Activated CD4-positive, alpha-beta T cell treated with anti-CD3 and anti-CD28 coated beads, Interleukin-2, Interleukin-4, amounts not matched to agents 100 ng/mL and 50 ng/mL, durations not matched to agents 16 hours and 8 hours (primary cell): ENCODE measurements at regions not wholly inside any gene's neighbourhood (a gene's known extent, or its start where the extent isn't known, plus 50 kb on each side); places are given as distances from the start of the nearest gene placed in this dataset.
"Not testable (repeated sequence)": the region's sequence is repeated elsewhere in the genome, so short reads cannot be mapped to it uniquely, and the experiment has no call there.

Source experiments
- DNase-seq: peaks from one replicate; pipeline ENCODE4 v3.0.0-alpha.2; 2020; ENCODE audit warnings: low spot score

DNA sequence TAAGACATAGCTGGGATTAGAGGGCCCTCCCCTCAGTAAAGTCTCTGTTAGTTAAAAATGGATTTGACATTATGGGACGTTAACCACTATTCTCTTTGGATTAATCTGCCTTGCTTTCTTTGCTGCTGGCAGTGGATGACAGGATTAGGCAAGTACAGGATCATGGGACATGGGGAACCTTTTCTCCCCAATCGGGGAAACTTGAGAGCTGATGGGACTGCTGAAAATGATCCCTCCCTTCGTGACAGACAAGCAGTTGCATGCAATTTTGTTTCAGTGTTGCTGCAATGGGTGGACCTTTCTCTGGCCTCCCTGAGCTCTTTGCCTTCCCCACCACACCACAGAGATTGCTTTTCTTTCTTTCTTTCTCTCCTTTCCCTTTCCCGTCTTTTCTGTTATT, 120.2 kb upstream of the BANK1 start:
- DNase-seq, result no peak

GRCh38 chr4:101669832-101670188, 120.7 kb upstream of the BANK1 start:
- DNase-seq, result no peak

- DNase-seq, result no peak
Observed at GRCh38 chr4:101669138-101669831, 121.2 kb upstream of the BANK1 start.

GRCh38 chr4:101667348-101667747, 123.2 kb upstream of the BANK1 start:
- no peak for DNase-seq

DNA sequence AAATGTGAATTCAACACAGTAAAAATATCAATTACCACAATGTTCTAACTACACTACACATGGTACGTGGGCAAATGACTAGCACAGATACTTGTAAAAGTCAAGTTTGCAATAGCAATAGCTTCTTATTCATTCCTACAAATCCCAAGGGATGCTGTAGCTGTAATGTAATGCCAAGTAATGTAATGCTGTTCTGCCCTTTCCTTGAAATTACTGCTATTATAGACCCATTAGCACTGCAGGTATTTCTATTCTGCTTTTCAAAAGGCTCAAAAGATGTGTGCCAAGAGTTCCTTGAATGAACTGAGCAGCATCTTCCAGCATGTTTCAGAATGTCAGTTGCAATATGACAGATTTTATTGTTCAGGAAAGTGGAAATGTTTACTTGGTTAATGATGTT, 129.9 kb upstream of the BANK1 start:
- no peak for DNase-seq

DNA sequence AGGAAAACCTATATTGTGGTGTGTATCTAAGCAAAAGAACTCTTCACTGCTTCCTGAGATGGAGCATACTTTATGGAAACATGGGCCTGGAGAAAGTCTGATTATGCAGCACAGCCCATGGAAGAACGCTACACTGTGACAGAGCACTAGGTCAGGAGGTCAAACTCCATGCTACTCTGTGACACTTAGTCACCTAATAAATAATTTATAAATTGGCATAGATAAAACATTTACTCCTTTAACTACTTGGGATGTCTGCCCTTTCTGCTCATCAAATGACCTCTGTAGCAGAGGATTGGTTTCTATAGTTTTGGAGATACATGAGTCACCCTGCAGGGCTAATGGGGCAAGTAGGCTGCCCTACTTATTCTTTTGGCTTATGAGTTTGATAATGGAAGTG, 134.7 kb upstream of the BANK1 start:
- DNase-seq, result no peak

- DNase-seq, result no peak
Observed at GRCh38 chr4:101655005-101655404, 135.5 kb upstream of the BANK1 start.

- DNase-seq, result no peak
Observed at GRCh38 chr4:101651778-101652177, 138.8 kb upstream of the BANK1 start.

DNA sequence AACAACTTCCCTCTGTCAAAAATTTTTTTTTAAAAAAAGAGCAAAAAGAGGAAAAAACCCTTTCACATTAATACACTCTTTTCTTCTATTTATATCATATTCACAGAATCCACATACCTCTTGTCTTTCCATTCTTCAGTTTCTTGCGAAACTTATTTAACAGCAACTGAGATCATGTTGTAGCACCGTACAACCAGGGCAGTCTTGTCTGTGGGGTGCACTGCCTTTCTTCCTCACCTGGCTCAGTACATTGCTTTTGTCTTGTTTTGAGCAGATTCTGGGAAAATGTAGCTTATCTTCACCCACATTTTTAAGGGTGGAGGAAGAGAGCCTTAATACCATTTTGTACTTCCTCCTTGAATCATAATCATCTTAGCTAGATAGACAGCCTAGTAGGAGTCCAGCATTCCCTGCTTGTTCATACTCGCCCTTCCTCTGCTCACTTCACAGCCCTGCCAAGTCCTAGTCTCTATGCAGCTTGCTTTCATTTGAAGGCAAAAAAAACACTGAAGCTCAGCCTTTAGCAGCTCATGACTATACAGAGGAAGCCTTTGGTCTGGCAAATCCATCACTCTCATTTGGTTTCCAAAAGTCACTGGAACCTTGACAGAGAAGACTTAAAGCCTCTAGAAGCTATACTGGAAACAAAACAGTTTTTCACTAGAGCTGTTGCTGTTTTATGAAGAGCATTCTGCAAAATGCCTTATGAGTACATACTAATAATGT, 140.6 kb upstream of the BANK1 start:
- no peak for DNase-seq

- DNase-seq, result no peak
Observed at GRCh38 chr4:101647710-101648034, 142.9 kb upstream of the BANK1 start.

GRCh38 chr4:101644516-101644915, 146.0 kb upstream of the BANK1 start:
- DNase-seq, result no peak

- no peak for DNase-seq
Observed at GRCh38 chr4:101643186-101643837, 147.2 kb upstream of the BANK1 start.

DNA sequence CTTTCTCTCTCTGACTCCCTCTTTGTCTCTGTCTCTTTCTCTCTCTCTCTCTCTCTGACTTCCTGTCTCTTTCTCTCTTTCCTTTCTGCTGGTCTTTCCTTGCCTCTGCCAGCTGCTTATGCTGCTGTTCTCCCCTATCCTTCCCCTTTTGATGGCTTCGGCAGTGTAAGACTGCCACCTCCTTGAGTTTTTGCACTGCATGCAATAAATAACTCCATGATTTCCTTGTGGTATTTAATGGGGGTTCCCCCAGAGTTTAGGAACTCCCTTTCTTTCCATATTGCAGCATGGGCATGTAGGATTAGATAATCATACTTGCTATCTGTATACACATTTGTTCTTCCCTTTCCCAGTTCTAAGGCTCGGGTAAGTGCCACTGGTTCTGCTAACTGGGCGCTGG, 157.8 kb upstream of the BANK1 start:
- not testable (repeated sequence) for DNase-seq

GRCh38 chr4:101630319-101630986, 160.1 kb upstream of the BANK1 start:
- DNase-seq, result no peak

GRCh38 chr4:101621120-101621519, 169.4 kb upstream of the BANK1 start:
- no peak for DNase-seq

GRCh38 chr4:101615652-101616051, 174.9 kb upstream of the BANK1 start:
- no peak for DNase-seq

DNA sequence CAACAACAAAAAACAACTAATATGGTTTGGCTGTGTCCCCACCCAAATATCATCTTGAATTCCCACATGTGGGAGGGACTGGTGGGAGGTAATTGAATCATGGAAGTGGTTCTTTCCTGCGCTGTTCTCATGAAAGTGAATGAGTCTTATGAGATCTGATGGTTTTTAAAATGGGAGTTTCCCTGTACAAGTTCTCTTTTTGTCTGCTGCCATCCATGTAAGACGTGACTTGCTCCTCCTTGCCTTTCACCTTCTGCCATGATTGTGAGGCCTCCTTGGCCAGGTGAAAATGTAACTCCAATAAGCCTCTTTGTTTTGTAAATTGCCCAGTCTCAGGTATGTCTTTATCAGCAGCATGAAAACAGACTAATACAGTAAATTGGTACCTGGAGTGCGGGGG, 183.5 kb upstream of the BANK1 start:
- not testable (repeated sequence) for DNase-seq

DNA sequence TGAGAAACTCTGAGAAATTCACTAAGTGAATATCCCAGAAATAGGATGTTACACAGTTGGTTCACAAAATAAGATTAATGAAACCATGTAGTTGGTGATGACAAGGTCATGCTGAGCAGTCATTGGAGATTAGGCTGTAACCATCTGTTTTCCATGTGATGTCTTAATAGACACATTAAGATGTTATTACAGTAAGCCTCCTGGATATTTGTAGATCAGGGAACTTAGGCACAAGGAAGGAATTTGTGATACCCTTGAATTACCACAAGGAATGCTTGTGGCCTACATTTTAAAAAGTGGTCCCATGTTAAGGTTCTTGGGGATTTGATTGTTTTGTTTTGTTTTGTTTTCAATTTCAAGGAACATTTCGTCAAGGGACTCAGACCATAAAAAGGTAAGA, 185.6 kb upstream of the BANK1 start:
- DNase-seq, result no peak

DNA sequence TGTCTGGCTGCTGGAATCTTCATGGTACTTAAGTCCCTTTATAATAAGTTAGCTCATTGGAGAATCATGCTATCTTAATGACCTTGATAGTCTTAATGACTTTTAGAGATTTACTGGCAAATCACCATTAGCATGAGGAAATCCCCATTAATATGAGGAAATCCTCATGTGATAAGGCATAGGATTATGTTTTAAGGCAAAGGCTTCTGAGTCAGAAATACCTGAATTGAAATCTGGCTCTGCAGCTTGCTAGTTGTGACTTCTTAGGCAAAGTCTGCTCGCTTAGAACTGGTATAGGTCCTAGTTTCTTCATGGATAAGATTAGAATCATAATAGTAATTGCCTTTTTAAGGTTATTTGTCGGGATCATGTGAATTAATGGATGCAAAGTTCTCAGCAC, 190.2 kb upstream of the BANK1 start:
- DNase-seq, result no peak

DNA sequence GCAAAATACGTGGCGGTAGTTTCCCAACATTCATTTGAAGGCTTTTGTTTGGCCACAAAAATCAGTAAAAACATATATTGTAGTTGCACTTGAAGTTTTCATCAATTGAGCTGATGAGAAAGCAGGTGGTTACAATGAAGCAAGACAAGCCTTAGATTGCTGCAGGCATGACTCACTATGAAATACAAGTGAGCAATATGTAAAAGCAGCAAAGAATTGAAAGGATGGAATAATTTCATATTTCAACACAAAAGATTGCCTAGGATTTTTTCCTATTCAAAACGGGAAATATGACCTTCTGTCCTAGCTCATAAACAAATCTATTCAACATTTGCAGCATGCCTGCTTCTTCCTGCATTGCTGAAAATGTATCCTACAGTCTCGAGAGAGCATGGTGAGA, 190.9 kb upstream of the BANK1 start:
- no peak for DNase-seq

DNA sequence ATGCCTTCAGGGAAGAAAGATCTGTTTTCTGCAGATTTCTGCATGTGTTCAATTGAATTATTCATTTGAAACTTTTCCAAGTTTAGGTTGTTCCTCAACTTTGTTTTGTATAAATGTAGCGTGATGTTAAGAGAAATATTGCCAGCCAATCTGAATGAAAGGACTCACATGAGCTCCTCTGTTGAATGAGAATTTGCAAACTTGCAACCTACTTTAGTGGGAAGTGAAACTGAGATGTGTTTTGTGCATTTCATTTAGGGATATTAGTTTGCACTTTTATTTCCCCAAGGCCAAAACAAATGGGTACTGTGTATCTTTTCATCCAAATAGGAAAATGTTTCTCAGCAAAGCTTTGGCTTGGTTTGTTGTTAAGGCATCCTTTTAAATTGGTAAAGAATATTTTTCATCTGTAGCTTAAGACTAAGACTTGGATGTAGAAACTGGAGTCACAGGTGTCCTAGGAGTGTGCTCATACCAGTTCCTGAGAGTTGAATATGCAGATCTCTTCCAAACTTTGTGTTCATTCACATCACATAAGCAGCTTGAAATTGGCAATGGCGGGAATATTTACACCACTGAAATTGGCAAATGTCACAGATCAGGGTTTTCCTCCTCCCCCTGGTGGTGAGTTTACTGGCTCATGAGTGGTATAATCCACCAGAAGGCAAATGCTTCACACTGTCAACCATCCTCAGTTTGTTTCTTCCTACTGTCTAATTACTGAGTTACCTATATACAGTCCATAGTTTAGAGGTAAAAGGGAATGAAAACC, 193.6 kb upstream of the BANK1 start:
- peak; percentile 25 for DNase-seq

DNA sequence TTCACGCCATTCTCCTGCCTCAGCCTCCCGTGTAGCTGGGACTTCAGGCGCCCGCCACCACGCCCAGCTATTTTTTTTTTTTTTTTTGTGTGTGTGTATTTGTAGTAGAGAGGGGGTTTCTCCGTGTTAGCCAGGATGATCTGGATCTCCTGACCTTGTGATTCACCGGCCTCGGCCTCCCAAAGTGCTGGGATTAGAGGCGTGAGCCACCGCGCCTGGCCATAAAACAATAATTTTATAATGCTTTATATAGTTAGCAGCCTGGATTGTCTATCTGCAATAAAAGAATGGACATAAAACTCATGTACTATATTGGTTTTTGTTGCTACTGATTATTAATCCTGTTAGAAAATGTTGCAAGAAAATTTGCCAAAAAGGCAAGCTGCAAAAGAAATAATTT, 195.9 kb upstream of the BANK1 start:
- no peak for DNase-seq
